Stomach (tissue), 8 donors: ENCODE measurements at regions not wholly inside any gene's neighbourhood (a gene's known extent, or its start where the extent isn't known, plus 50 kb on each side); places are given as distances from the start of the nearest gene placed in this dataset.
"Not testable (repeated sequence)": the region's sequence is repeated elsewhere in the genome, so short reads cannot be mapped to it uniquely, and the experiment has no call there.

Experiments
- DNase-seq, 2 donors: peaks; one replicate each; pipeline versions ENCODE4 v3.0.0 to v3.0.0-alpha.2; 2013 to 2019
- H3K27ac ChIP-seq, 5 donors: fragments of 200-600 bp in 4 of 5; sonication (generic) in 4 of 5; one replicate each; pipeline ENCODE4 v1.5.1; 2013 to 2019; ENCODE audit warnings: mild to moderate bottlenecking in 1 of 5, moderate library complexity in 1 of 5
- H3K27me3 ChIP-seq, 3 donors: fragments of 200-600 bp; sonication (generic); one replicate each; pipeline ENCODE4 v1.5.1; 2017 to 2019; ENCODE audit warnings: mixed run types in 1 of 3
- H3K36me3 ChIP-seq, 4 donors: fragments of 200-600 bp; sonication (generic); 1 replicate in 3 of 4; 2 replicates in 1 of 4; pipeline ENCODE4 v1.5.1; 2016 to 2019
- H3K4me1 ChIP-seq, 4 donors: fragments of 200-600 bp; sonication (generic); one replicate each; pipeline ENCODE4 v1.5.1; 2016 to 2019
- H3K4me3 ChIP-seq, 4 donors: fragments of 200-600 bp; sonication (generic) in 3 of 4; one replicate each; pipeline ENCODE4 v1.5.1; 2016 to 2019; ENCODE audit warnings: mild to moderate bottlenecking in 1 of 4
- H3K9me3 ChIP-seq, 4 donors: fragments of 200-600 bp; sonication (generic); one replicate each; pipeline ENCODE4 v1.5.1; 2016 to 2019
- EP300 ChIP-seq: sonication (generic); formaldehyde crosslinking; IDR thresholded peaks from one replicate; pipeline ENCODE4 v1.6.1; 2017; ENCODE audit warnings: antibody characterized with exemption
- POLR2A ChIP-seq, 4 donors: fragments of 450-650 bp; IDR thresholded peaks; one replicate each; pipeline ENCODE4 v1.6.1; 2016; ENCODE audit warnings: antibody characterized with exemption in 4 of 4, control low read depth in 2 of 4, mild to moderate bottlenecking in 1 of 4, moderate library complexity in 1 of 4
- POLR2AphosphoS5 ChIP-seq, 3 donors: sonication (generic); formaldehyde crosslinking; IDR thresholded peaks; one replicate each; pipeline ENCODE4 v1.6.1; 2016; ENCODE audit warnings: antibody characterized with exemption in 3 of 3
- WGBS, 5 donors: extraction: QIAGEN DNeasy Blood & Tissue Kit in 3 of 5; methylation state at CpG; one replicate each; pipeline versions ENCODE4 v1.1.5 to v1.1.7; 2013 to 2018; 5-methylcytosine and 5-hydroxymethylcytosine counted together
- intact Hi-C: fragments of 100-400 bp; cut with DNase I; formaldehyde crosslinking; loops from one replicate; pipeline ENCODE4 v1.15.1; 2023; ENCODE audit warnings: low total_unique reads
- TF ChIP-seq, protein P1 (sequence below), 7 experiments: fragments of 450-650 bp in 4 of 7; fragments of 200-600 bp in 3 of 7; sonication (generic) in 3 of 7; IDR thresholded peaks; one replicate each; pipeline ENCODE4 v1.5.1; 2016 to 2019; ENCODE audit warnings: antibody characterized with exemption in 7 of 7, control low read depth in 2 of 7, mild to moderate bottlenecking in 1 of 7
- donor health status: healthy with polysubstance abuse.
- donor health status: Bipolar disorder and iron deficiency.
- donor health status: healthy.

DNA sequence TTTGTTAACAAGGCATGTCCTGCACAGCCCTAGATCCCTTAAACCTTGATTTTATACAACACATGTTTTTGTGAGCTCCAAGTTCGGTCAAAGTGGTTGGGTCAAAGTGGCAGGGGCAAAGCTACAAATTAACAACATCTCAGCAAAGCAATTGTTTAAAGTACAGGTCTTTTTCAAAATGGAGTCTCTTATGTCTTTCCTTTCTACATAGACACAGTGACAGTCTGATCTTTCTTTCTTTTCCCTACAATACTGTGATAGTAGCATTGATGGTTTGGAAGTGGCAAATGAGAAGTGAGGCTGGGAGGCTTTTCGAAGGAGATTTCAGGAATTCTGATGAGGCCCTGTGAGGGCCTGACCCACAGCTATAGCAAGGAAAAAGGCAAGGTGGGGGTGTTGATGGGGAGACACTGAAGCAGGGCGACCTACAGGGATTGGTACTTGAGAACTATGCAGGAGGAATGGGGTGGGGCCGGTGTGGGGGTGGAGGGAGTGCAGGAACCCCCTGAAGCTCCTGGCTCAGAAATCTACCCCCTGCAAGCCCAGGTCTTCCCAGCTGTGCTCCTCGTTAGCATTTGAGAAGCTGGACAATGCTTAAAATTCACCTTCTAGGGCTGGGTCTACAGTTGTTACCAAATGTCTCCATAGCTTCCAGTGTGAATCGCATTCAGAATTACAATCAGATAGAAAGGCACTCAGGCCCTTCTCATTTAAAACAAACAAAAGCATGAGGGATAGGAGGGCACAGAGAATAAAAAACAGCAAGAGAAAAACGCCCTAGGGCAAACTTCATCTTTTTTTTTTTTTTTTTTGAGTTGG lies 102.6 kb upstream of the PPM1J start:
- TF ChIP-seq, protein P1, sequence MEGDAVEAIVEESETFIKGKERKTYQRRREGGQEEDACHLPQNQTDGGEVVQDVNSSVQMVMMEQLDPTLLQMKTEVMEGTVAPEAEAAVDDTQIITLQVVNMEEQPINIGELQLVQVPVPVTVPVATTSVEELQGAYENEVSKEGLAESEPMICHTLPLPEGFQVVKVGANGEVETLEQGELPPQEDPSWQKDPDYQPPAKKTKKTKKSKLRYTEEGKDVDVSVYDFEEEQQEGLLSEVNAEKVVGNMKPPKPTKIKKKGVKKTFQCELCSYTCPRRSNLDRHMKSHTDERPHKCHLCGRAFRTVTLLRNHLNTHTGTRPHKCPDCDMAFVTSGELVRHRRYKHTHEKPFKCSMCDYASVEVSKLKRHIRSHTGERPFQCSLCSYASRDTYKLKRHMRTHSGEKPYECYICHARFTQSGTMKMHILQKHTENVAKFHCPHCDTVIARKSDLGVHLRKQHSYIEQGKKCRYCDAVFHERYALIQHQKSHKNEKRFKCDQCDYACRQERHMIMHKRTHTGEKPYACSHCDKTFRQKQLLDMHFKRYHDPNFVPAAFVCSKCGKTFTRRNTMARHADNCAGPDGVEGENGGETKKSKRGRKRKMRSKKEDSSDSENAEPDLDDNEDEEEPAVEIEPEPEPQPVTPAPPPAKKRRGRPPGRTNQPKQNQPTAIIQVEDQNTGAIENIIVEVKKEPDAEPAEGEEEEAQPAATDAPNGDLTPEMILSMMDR (IDR thresholded peaks at IDR 0.05) = no peak
- TF ChIP-seq POLR2A (IDR thresholded peaks at IDR 0.05) = no peak
- TF ChIP-seq EP300 = no peak
- TF ChIP-seq POLR2AphosphoS5 (IDR thresholded peaks at IDR 0.05) = no peak
- intact Hi-C loops = no loop called here
- DNase-seq = no peak
- Histone ChIP-seq H3K27ac (no peak overlapping the region), H3K9me3 (no peaks in the 10 kb centered on the region), H3K4me3 (no peak overlapping the region), H3K4me1 (peaks cover 0 to 9% (median 0%) of the 10 kb centered on the region in 4 donors), H3K36me3 (no peaks in the 10 kb centered on the region), H3K27me3 (no peaks in the 10 kb centered on the region)
- 69 to 80% (median 70%) methylated on average over 7 of the region's 7 CpGs for WGBS, 5 donors

DNA sequence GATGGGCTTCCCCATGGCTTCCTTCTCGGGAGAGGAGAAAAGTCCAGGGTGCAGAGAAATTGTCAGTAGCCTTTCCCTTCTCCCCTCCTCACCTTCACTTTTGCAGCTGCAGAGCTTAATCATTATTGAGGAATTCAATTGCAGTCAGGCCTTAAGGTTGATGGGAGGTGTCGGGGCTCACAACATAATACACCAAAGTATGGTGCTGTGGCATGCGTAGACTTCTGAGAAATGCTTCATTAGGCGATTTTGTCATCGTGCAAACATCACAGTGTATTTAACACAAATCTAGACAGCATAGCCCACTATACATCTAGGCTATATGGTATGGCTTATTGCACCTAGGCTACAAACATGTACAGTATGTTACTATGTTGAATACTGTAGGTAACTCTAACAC lies 100.2 kb upstream of the PPM1J start:
- Histone ChIP-seq H3K4me1 (peaks cover 0 to 9% (median 0%) of the 10 kb centered on the region in 4 donors), H3K36me3 (no peaks in the 10 kb centered on the region), H3K4me3 (no peak overlapping the region), H3K9me3 (no peaks in the 10 kb centered on the region), H3K27ac (no peak overlapping the region), H3K27me3 (no peaks in the 10 kb centered on the region)
- intact Hi-C loops = no loop called here
- TF ChIP-seq POLR2AphosphoS5 (IDR thresholded peaks at IDR 0.05) (no peak), POLR2A (IDR thresholded peaks at IDR 0.05) (no peak), EP300 (no peak)
- TF ChIP-seq, protein P1 (IDR thresholded peaks at IDR 0.05) = no peak
- WGBS, 5 donors = 89 to 96% (median 93%) methylated on average over 5 of the region's 5 CpGs
- no peak for DNase-seq

DNA sequence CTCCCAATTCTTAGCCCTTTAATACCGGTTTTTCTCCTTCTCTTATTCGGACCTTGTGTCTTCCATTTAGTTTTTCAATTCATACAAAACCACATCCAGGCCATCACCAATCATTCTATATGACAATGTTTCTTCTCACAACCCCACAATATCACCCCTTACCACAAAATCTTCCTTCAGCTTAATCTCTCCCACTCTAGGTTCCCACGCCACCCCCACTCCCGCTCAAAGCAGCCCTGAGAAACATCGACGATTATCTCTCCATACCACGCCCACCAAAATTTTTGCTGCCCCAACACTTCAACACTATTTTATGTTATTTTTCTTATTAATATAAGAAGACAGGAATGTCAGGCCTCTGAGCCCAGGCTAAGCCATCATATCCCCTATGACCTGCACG lies 99.5 kb upstream of the PPM1J start:
- WGBS, 5 donors = 88 to 92% (median 90%) methylated on average over 8 of the region's 8 CpGs
- DNase-seq = not testable (repeated sequence)

DNA sequence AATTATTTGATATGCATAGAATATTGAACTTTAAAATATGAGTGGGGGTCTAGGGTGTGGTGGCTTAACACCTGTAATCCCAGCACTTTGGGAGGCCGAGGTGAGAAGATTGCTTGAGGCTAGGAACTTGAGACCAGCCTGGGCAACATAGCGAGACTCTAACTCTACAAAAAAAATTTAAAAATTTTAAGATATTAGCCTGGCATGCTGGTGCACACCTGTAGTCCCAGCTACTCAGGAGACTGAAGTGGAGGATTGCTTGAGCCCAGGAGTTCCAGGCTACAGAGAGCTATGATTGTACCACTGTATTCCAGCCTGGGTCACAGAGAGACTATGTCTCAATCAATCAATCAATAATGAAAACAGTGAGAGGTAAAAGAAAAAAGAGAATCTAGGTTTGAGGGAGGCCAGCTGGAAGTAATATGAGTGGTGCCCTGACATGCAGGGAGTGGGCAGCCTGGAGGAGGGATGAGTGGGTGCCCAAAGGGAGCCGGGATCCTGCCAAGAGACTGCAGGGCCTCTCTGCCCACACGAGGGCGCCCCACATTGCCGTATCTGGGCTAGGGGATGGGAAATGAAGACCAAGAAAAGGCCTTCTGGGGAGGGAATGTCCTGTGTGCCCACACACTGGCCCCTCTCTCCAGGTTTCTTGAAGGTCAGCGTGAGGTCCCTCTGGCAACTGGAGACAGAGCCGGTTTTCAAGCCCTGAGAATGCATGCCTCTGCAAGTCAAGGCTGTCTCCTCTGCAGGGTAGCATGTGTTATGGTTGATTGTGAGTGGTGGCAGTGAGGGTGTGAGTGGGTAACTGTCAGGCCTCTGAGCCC lies 93.9 kb upstream of the PPM1J start:
- H3K9me3 ChIP-seq = no peaks in the 10 kb centered on the region

More for the DNA sequence above, 99.5 kb upstream of the PPM1J start:
- H3K9me3 ChIP-seq, H3K4me1 ChIP-seq, H3K27me3 ChIP-seq, intact Hi-C loops, H3K4me3 ChIP-seq, H3K27ac ChIP-seq, H3K36me3 ChIP-seq: not testable (repeated sequence)

More for the DNA sequence above, 93.9 kb upstream of the PPM1J start:
- Histone ChIP-seq H3K4me3 (no peak overlapping the region), H3K27me3 (peaks cover 0 to 6% (median 0%) of the 10 kb centered on the region in 3 donors), H3K27ac (no peak overlapping the region), H3K4me1 (peaks cover 0 to 5% (median 0%) of the 10 kb centered on the region in 4 donors), H3K36me3 (no peaks in the 10 kb centered on the region)
- WGBS, 5 donors = 27 to 30% (median 27%) methylated on average over 8 of the region's 8 CpGs
- peak; percentile 77 to 85 for DNase-seq
- intact Hi-C loops = loop anchor here (10.0 kb wide), 1 partner anchor 236 kb away; no protein-coding TSS in a partner anchor
- TF ChIP-seq POLR2A (IDR thresholded peaks at IDR 0.05) = no peak
- TF ChIP-seq, protein P1 (IDR thresholded peaks at IDR 0.05) = peak in 5 of 7 experiments; percentile 14 to 80 (median 59)
